Fibroblast of lung (primary cell): ENCODE measurements at regions not wholly inside any gene's neighbourhood (a gene's known extent, or its start where the extent isn't known, plus 50 kb on each side); places are given as distances from the start of the nearest gene placed in this dataset.

ENCODE experiments used
- CTCF ChIP-seq, 2 donors: IDR thresholded peaks in 1 of 2; conservative IDR thresholded peaks in 1 of 2; 1 replicate in 1 of 2; 2 replicates in 1 of 2; pipeline ENCODE4 v1.5.1; 2011 to 2012; ENCODE audit warnings: low read length in 2 of 2, control low read depth in 1 of 2, inconsistent platforms in 1 of 2, low read depth in 1 of 2, mild to moderate bottlenecking in 1 of 2
- EZH2 ChIP-seq: IDR thresholded peaks from 2 replicates; pipeline ENCODE4 v1.5.1; 2012; ENCODE audit warnings: low read length, control low read depth, mild to moderate bottlenecking; ENCODE audit errors: missing control alignments

- TF ChIP-seq CTCF (conservative IDR thresholded peaks at IDR 0.05 in 1 of 2, IDR thresholded peaks at IDR 0.05 in 1 of 2; ENCODE audit: low read depth in 1 of 2, low read length in 2 of 2) (no peak), EZH2 (no peak)
These were observed 123.4 kb upstream of the PACRGL start for GRCh38 chr4:20576861-20577260.
